ENCODE measurements at regions not wholly inside any gene's neighbourhood (a gene's known extent, or its start where the extent isn't known, plus 50 kb on each side); places are given as distances from the start of the nearest gene placed in this dataset.

DNA sequence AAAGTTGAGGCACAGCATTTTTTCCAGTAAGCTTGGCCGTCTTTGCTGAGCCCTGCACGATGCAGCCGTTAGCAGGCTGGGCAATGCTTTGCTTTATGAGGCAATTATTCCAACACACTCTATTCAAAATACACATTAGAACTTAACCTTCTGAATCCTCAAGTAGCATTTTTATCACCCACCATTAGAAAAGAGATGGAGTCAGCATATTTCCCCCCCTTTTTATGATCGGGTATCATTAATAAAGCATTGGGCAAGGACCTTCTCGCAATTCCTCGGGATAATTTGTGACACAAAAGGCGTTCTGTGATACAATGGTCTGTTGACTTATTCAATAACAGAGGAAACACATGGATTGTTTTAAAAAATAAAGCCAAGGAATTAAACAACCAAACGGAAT, 374.5 kb upstream of the RBFOX1 start:
- ATAC-seq (ENCODE audit: low read depth) (no peak), DNase-seq (no peak)
- WGBS, 2 experiments (ENCODE audit: extremely low coverage in 2 of 2, insufficient read length in 1 of 2): no CpG with 5 or more reads among the region's 8 CpGs
- Histone ChIP-seq H3K4me2 (ENCODE audit: low read depth, low read length) (no peak overlapping the region), H2AK5ac (ENCODE audit: low read depth, low read length) (no peak overlapping the region), H3K56ac (ENCODE audit: extremely low read depth, insufficient read depth, low read length) (no peak overlapping the region), H3K4me1 (ENCODE audit: control insufficient read depth, insufficient read depth, low read length) (no peaks in the 10 kb centered on the region), H2AFZ (replicated peaks; ENCODE audit: low read length, poor library complexity) (no peak overlapping the region), H3K27me3 (ENCODE audit: control insufficient read depth, insufficient read depth, low read length) (no peaks in the 10 kb centered on the region), H4K91ac (ENCODE audit: insufficient read depth, low read depth, low read length) (no peak overlapping the region), H2AK9ac (replicated peaks; ENCODE audit: low read depth, low read length, poor library complexity) (no peak overlapping the region), H2BK20ac (ENCODE audit: low read depth, low read length) (no peak overlapping the region), H3K36me3 (ENCODE audit: control insufficient read depth, insufficient read depth, low read length) (no peaks in the 10 kb centered on the region), H3K18ac (ENCODE audit: low read depth, low read length) (no peak overlapping the region), H3K23ac (ENCODE audit: low read depth, low read length) (no peak overlapping the region), H2BK5ac (ENCODE audit: low read depth, low read length, poor library complexity, severe bottlenecking) (no peak overlapping the region), H3K14ac (replicated peaks; ENCODE audit: low read depth, low read length) (no peak overlapping the region), H2BK120ac (ENCODE audit: low read depth, low read length) (no peak overlapping the region), H2BK15ac (ENCODE audit: low read depth, low read length) (no peak overlapping the region), H3K4ac (ENCODE audit: low read depth, low read length) (no peak overlapping the region), H3K9me3 (ENCODE audit: control insufficient read depth, insufficient read depth, low read length) (peaks cover 16% of the 10 kb centered on the region), H4K5ac (ENCODE audit: low read depth, low read length) (no peak overlapping the region), H3K27ac (ENCODE audit: insufficient read depth, low read length) (no peak overlapping the region), H4K8ac (ENCODE audit: low read depth in 2 of 2, low read length in 2 of 2) (no peak overlapping the region), H3K79me1 (ENCODE audit: low read depth in 1 of 2, low read length in 2 of 2) (no peaks in the 10 kb centered on the region), H3K9me1 (ENCODE audit: insufficient read depth, low read length) (no peaks in the 10 kb centered on the region), H3K4me3 (ENCODE audit: insufficient read depth, low read depth, low read length) (no peak overlapping the region), H3K9ac (ENCODE audit: low read depth, low read length) (no peak overlapping the region), H4K20me1 (ENCODE audit: insufficient read depth, low read length) (no peaks in the 10 kb centered on the region)
- TF ChIP-seq MAFK (IDR thresholded peaks at IDR 0.05; ENCODE audit: low read depth, low read length) (0 out of 2 replicates have a peak, but pooled peaks have one; percentile 22), POLR2A (IDR thresholded peaks at IDR 0.05; ENCODE audit: low read depth, low read length) (no peak), MXI1 (IDR thresholded peaks at IDR 0.05; ENCODE audit: borderline replicate concordance, low read depth, low read length) (no peak), CEBPB (IDR thresholded peaks at IDR 0.05; ENCODE audit: low read depth, low read length) (no peak)
- TF ChIP-seq, protein P1, sequence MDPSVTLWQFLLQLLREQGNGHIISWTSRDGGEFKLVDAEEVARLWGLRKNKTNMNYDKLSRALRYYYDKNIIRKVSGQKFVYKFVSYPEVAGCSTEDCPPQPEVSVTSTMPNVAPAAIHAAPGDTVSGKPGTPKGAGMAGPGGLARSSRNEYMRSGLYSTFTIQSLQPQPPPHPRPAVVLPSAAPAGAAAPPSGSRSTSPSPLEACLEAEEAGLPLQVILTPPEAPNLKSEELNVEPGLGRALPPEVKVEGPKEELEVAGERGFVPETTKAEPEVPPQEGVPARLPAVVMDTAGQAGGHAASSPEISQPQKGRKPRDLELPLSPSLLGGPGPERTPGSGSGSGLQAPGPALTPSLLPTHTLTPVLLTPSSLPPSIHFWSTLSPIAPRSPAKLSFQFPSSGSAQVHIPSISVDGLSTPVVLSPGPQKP (IDR thresholded peaks at IDR 0.05; ENCODE audit: borderline replicate concordance, low read depth, low read length): no peak
- ChIA-PET CTCF (no interaction called here), POLR2A (ENCODE audit: unreplicated experiment) (no interaction called here)
- dilution Hi-C loops (cut with HindIII; ENCODE audit: low sequenced_read_pairs, unreplicated experiment) (no loop called here), in situ Hi-C loops (cut with MboI; ENCODE audit: low sequenced_read_pairs) (no loop called here), intact Hi-C loops (cut with micrococcal nuclease) (no loop called here)
- no TSS peak for BruUV-seq (replicated peaks)
